HG02852 (cell line): ENCODE measurements at regions not wholly inside any gene's neighbourhood (a gene's known extent, or its start where the extent isn't known, plus 50 kb on each side); places are given as distances from the start of the nearest gene placed in this dataset.
A peak's percentile ranks its signal among the peaks of the same experiment; 100 is the strongest.

Experiments
- ATAC-seq: cut with Tn5 transposase; IDR thresholded peaks from one replicate; pipeline ENCODE4 v1.9.1; 2021; ENCODE audit warnings: mild to moderate bottlenecking, moderate library complexity; ENCODE audit not compliant: unreplicated experiment

- no peak for ATAC-seq
Observed at GRCh38 chr5:165420493-165420892, 1915.1 kb downstream of the MAT2B start.

- ATAC-seq, result no peak
Observed at GRCh38 chr5:165423697-165424299, 1918.4 kb downstream of the MAT2B start.

GRCh38 chr5:165425594-165425993, 1920.2 kb downstream of the MAT2B start:
- no peak for ATAC-seq

GRCh38 chr5:165448753-165449152, 1943.3 kb downstream of the MAT2B start:
- ATAC-seq, result no peak

DNA sequence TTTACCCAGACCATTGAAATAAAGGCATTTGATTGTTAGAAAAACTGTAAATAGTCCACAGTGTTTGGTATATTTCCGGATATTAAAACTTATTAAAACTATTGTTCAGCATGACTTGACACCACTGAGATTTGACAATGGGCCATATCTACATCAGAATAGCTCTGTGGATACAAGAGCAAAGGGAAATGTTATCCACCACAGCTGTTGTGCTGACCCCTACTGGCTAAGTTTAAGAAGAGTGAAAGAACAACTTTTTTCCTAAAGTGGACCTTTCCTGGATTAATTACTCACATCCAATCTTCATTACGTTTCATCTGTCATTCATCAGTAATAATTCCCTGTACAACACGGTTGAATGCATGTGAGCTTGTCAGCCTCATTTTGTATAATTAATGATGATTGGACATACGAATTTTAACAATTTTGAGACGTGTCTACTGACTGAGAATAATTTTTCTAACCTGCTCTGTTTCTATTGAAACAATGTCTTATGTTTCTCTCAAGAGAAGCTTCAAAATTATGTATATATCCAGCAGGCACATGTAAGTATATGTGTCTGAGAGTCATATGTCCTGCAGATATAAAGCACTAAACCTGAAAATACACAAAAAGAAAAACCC, 1952.6 kb downstream of the MAT2B start:
- no peak for ATAC-seq

- no peak for ATAC-seq
Observed at GRCh38 chr5:165459232-165459631, 1953.8 kb downstream of the MAT2B start.

GRCh38 chr5:165460911-165461310, 1955.5 kb downstream of the MAT2B start:
- no peak for ATAC-seq

DNA sequence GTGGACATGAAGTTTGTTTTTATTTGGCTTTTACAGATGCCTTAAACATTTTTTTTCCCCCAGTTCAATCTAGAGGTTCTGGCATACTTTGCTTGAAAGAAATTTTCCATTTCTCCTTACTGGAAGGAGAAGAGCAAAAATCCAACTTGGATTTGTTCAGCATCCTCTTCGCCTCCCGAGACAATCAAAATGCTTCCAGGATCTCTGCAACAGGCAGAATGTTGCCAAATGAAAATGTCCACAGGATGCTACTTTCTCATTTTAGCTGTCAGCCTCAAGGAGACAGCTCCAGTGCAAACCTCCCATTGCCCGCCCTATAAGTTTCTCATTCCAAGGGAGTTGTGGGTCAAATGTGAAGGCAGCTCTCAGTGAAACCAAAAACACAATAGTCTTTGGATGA, 1972.1 kb downstream of the MAT2B start:
- ATAC-seq, result no peak

GRCh38 chr5:165495829-165496380, 1990.5 kb downstream of the MAT2B start:
- ATAC-seq, result no peak

DNA sequence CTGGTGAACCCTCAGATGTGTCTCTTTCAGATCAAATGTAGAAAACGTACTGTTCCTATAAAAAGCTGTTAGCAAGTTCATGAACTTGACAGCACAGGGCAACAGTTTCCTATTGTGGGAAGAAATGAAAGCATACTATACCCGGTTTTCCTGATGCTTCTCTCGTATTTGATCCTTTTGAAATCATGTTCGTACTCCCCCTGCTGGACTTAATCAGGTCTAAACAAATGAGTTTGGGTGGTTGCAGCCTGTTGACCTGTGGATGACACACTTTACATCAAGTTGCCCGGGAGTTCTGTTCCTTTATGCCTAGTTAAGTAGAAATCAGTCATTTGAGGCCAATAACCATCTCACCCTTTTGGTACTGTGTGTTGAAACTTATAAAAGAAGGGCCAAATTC, 1992.3 kb downstream of the MAT2B start:
- no peak for ATAC-seq

DNA sequence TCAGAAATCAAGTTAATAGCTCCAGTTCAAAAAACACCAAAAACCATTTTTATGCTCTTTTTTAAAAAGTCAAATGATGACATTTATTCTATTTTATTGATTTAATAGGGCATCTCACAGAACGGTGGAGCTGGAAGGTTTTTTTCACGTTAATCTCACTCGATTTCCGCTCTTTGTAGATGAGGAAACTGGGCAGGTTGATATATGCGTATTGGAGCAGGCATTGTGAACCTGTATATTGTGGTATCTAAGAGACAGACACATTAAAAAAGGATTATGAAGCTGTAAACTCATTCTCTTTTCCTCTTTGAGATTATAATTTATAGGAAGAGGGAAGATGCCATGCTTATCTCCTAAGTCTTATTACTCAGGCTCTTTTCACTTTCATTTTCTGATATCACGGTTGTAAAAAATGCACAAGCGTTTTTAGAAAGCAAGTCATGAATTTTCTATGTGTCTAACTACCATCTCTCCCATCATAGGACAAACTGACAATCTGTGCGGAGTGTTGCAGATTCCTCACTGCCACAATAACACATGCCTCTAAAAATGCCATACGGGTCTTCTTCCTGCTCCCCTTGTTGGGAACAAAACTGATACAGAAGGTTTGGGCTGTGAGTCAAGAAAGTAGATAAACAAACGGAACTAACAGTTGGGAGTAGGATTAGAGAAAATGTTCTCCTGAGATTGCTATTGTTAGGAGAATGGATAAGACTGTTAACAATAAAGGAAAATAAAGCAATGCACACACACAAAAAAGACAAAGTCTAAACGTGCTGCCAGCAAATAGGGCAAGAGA, 1997.7 kb downstream of the MAT2B start:
- no peak for ATAC-seq

DNA sequence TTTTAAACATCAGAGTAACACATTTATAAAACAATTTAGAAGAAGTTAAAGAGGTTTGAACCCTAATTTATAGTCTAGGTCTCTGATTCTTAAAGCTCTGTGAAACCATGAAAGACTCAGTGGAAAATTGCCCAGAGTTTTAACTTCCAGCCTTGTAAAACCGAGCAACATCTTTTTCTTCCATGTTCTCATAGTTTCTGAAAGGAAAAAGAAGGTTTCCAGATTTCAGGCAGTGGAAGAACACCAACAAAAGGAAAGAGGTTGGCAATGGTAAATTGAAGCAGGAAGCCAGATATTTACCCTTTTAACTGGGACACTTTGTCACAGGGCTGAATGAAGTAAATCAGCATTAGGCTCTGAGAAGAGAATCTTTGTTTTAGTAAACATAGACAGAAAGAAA, 1999.3 kb downstream of the MAT2B start:
- no peak for ATAC-seq

GRCh38 chr5:165508286-165508685, 2002.9 kb downstream of the MAT2B start:
- no peak for ATAC-seq

DNA sequence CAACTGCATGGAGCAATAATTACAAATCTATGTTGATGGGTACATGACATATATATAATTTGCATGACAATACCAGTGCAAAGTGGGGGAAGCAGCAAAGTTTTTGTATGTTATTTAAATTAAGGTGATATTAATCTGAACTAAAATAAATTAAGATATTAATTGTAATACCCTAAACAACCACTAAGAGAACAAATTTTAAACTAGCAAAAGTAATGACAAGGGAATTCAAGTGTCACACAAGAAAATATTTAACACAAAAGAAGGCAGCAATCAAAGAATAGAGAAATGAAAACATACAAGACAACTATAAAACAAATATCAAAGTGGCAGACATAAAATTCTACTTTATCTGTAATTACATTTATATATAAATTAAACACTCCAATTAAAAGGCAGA, 2003.4 kb downstream of the MAT2B start:
- ATAC-seq, result no peak

DNA sequence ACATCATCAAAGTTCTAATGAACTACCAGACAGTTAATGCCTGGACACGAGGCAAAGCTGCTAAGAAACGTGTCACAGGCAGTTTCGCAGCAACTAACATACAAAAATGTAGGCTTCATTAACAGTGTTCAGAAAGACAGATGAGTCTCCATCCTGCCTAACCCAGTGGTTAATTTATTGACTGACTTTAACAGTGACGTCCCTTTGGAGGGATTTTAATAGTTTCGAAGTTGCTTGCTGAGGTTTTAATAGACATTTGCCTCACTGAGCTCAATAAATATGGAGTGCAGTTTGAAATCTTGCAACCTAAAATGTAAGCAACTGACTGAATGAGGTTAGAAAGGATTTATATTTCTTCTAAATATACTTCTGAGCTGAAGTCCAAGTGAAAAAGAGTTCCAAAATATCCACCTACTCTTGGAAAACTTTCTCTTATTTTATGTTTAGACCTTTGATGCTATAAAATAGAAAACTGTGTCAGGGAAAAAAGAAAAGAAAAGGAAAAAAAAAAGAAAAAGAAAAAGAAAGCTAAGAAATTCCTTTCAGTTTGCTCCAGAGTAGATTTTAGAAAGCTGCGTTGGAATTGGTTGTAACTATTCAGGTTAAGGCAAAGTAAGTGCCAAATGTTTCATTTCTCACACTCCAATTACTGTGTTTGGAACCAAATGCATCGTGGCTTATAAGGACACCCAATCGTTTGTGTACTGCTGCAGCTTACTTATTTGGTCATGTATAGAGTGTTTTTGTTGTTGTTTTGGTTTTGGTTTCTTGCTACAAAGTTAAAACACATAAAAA, 2016.6 kb downstream of the MAT2B start:
- no peak for ATAC-seq

GRCh38 chr5:165525271-165525670, 2019.9 kb downstream of the MAT2B start:
- ATAC-seq, result no peak

GRCh38 chr5:165526357-165526756, 2020.9 kb downstream of the MAT2B start:
- ATAC-seq, result no peak

DNA sequence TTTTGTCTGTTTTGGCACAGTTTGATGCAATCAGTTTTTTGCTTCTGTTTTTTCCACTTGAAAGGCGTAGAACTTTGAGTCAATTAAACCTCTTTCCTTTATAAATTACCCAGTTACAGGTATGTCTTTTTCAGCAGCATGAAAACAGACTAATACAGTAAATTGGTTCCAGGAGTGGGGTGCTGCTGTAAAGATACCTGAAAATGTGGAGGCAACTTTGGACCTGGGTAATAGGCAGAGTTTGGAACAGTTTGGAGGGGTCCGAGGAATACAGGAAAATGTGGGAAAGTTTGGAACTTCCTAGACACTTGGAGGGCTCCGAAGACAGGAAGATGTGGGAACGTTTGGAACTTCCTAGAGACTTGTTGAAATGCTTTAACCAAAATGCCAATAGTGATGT, 2022.2 kb downstream of the MAT2B start:
- no peak for ATAC-seq

- no peak for ATAC-seq
Observed at GRCh38 chr5:165538065-165538464, 2032.6 kb downstream of the MAT2B start.

- ATAC-seq, result peak; percentile 70
Observed at GRCh38 chr5:165559645-165560044, 2054.2 kb downstream of the MAT2B start.

DNA sequence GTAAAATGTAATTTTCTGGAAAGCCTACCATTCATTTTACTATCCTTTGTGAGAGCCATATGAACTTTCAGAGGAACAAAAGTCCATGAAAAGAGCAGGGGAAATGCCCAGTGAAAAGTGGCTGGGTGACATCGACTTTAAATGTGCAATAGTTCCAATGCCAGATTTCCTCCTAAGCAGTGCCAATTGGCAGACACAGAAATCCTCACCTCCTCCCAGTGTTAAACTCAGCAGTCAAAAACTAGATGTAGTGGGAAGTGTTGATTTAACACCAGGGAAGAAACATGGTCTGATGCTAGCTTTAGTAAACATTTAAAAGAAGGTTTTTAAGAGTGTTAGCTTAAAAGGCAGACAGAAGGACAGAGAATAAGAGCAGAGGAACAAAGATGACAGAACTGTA, 2055.2 kb downstream of the MAT2B start:
- no peak for ATAC-seq
